Right ventricle myocardium inferior (tissue), 1 donor: ENCODE measurements at regions not wholly inside any gene's neighbourhood (a gene's known extent, or its start where the extent isn't known, plus 50 kb on each side); places are given as distances from the start of the nearest gene placed in this dataset.

Experiments
- ATAC-seq: fragments of 200-7000 bp; cut with Tn5 transposase; one replicate; pipeline ENCODE4 v1.9.1; 2020; ENCODE audit warnings: mild to moderate bottlenecking, moderate library complexity
- DNase-seq: peaks from one replicate; pipeline ENCODE4 v3.0.0; 2021; ENCODE audit errors: missing footprints
- intact Hi-C: fragments of 100-400 bp; cut with DNase I; formaldehyde crosslinking; loops from one replicate; pipeline ENCODE4 v1.11.0; 2022
- donor health status: DM: no; HTN: yes; CAD: no; lungs with severe emphysema.

- no peak for ATAC-seq
- intact Hi-C loops = no loop called here
- no peak for DNase-seq
Measured at GRCh38 chr2:137813176-137813575, 151.1 kb upstream of the HNMT start.

- ATAC-seq = no peak
- no peak for DNase-seq
- intact Hi-C loops = no loop called here
Measured at GRCh38 chr2:137817058-137817457, 147.2 kb upstream of the HNMT start.

GRCh38 chr2:137823196-137823595, 141.1 kb upstream of the HNMT start:
- intact Hi-C loops = no loop called here
- no peak for ATAC-seq
- DNase-seq = no peak

- ATAC-seq (no peak), DNase-seq (no peak)
- intact Hi-C loops = no loop called here
Measured at GRCh38 chr2:137824501-137824900, 139.8 kb upstream of the HNMT start.

GRCh38 chr2:137826373-137827372, 137.6 kb upstream of the HNMT start:
- intact Hi-C loops = no loop called here
- no peak for DNase-seq
- ATAC-seq = no peak

GRCh38 chr2:137828624-137829023, 135.6 kb upstream of the HNMT start:
- intact Hi-C loops = no loop called here
- DNase-seq = no peak
- no peak for ATAC-seq

- DNase-seq (no peak), ATAC-seq (no peak)
- intact Hi-C loops = no loop called here
Measured at GRCh38 chr2:137829251-137829650, 135.0 kb upstream of the HNMT start.

GRCh38 chr2:137834760-137835379, 129.4 kb upstream of the HNMT start:
- DNase-seq (peak; percentile 18), ATAC-seq (no peak)
- intact Hi-C loops = loop anchor here (5.0 to 10.0 kb wide), 2 partner anchors 900 to 1413 kb away; no protein-coding TSS in a partner anchor

GRCh38 chr2:137836671-137837070, 127.6 kb upstream of the HNMT start:
- ATAC-seq (no peak), DNase-seq (no peak)
- intact Hi-C loops = loop anchor here (5.0 to 10.0 kb wide), 2 partner anchors 902 to 1414 kb away; no protein-coding TSS in a partner anchor

- no peak for ATAC-seq
Measured at GRCh38 chr2:137837830-137838229, 126.4 kb upstream of the HNMT start.

GRCh38 chr2:137838255-137839092, 125.8 kb upstream of the HNMT start:
- intact Hi-C loops = loop anchor here (5.0 to 10.0 kb wide), 2 partner anchors 904 to 1416 kb away; no protein-coding TSS in a partner anchor
- no peak for DNase-seq
- ATAC-seq = no peak

More at GRCh38 chr2:137837830-137838229, 126.4 kb upstream of the HNMT start:
- no peak for DNase-seq
- intact Hi-C loops = loop anchor here (5.0 to 10.0 kb wide), 2 partner anchors 903 to 1416 kb away; no protein-coding TSS in a partner anchor

GRCh38 chr2:137842430-137842829, 121.8 kb upstream of the HNMT start:
- no peak for DNase-seq
- ATAC-seq = no peak
- intact Hi-C loops = no loop called here

GRCh38 chr2:137842952-137843351, 121.3 kb upstream of the HNMT start:
- intact Hi-C loops = no loop called here
- no peak for ATAC-seq
- DNase-seq = no peak

GRCh38 chr2:137845422-137845821, 118.9 kb upstream of the HNMT start:
- ATAC-seq = no peak
- intact Hi-C loops = no loop called here
- DNase-seq = no peak

- DNase-seq = no peak
- no peak for ATAC-seq
Measured at GRCh38 chr2:137846993-137847392, 117.3 kb upstream of the HNMT start.

GRCh38 chr2:137847443-137847842, 116.8 kb upstream of the HNMT start:
- intact Hi-C loops = no loop called here
- no peak for ATAC-seq
- no peak for DNase-seq

More at GRCh38 chr2:137846993-137847392, 117.3 kb upstream of the HNMT start:
- intact Hi-C loops = no loop called here

- no peak for ATAC-seq
- DNase-seq = no peak
- intact Hi-C loops = no loop called here
Measured at GRCh38 chr2:137857881-137858280, 106.4 kb upstream of the HNMT start.

- DNase-seq = no peak
- no peak for ATAC-seq
- intact Hi-C loops = no loop called here
Measured at GRCh38 chr2:137862651-137863050, 101.6 kb upstream of the HNMT start.
